Smooth muscle cell (in vitro differentiated cells): ENCODE measurements at regions not wholly inside any gene's neighbourhood (a gene's known extent, or its start where the extent isn't known, plus 50 kb on each side); places are given as distances from the start of the nearest gene placed in this dataset.

ENCODE experiments used
- DNase-seq: peaks from one replicate; lab custom pipeline; 2025; ENCODE audit not compliant: unreplicated experiment; lab: John Stamatoyannopoulos, UW
- H2AFZ ChIP-seq: fragments of 200-600 bp; sonication (generic); 2 replicates; pipeline ENCODE4 v1.6.0; 2016; ENCODE audit warnings: antibody characterized with exemption, low read depth, mild to moderate bottlenecking
- H3F3A ChIP-seq: fragments of 200-600 bp; sonication (generic); 2 replicates; pipeline ENCODE4 v1.6.0; 2017; ENCODE audit warnings: antibody characterized with exemption, low read depth
- H3K27ac ChIP-seq: fragments of 200-600 bp; sonication (generic); 2 replicates; pipeline ENCODE4 v1.5.1; 2016; ENCODE audit warnings: low read depth, mild to moderate bottlenecking
- H3K27me3 ChIP-seq: fragments of 200-600 bp; sonication (generic); 2 replicates; pipeline ENCODE4 v1.6.1; 2016; ENCODE audit warnings: low read depth, mild to moderate bottlenecking
- H3K36me3 ChIP-seq: fragments of 200-600 bp; sonication (generic); 2 replicates; pipeline ENCODE4 v1.5.1; 2016; ENCODE audit warnings: low read depth
- H3K4me1 ChIP-seq: fragments of 200-600 bp; sonication (generic); 2 replicates; pipeline ENCODE4 v1.5.1; 2016; ENCODE audit warnings: low read depth
- H3K4me2 ChIP-seq: fragments of 200-600 bp; sonication (generic); 2 replicates; pipeline ENCODE4 v1.6.0; 2016; ENCODE audit warnings: mild to moderate bottlenecking
- H3K4me3 ChIP-seq: fragments of 200-600 bp; sonication (generic); 2 replicates; pipeline ENCODE4 v1.5.1; 2016; ENCODE audit warnings: mild to moderate bottlenecking
- H3K79me2 ChIP-seq: fragments of 200-600 bp; sonication (generic); 2 replicates; pipeline ENCODE4 v1.6.0; 2016; ENCODE audit warnings: low read depth, mild to moderate bottlenecking
- H3K9ac ChIP-seq: fragments of 200-600 bp; sonication (generic); 2 replicates; pipeline ENCODE4 v1.6.0; 2016; ENCODE audit warnings: low read depth
- H3K9me3 ChIP-seq: fragments of 200-600 bp; sonication (generic); replicated peaks from 2 replicates; pipeline ENCODE4 v1.5.1; 2016; ENCODE audit warnings: low read depth
- H4K20me1 ChIP-seq: fragments of 200-600 bp; sonication (generic); 2 replicates; pipeline ENCODE4 v1.6.0; 2016; ENCODE audit warnings: low read depth
- WGBS: methylation state at CpG from one replicate; pipeline ENCODE4 v1.1.7; 2016; ENCODE audit warnings: low lambda C conversion rate; 5-methylcytosine and 5-hydroxymethylcytosine counted together
- TF ChIP-seq, protein P1 (sequence below): fragments of 200-600 bp; sonication (generic); IDR thresholded peaks from 2 replicates; pipeline ENCODE4 v1.5.1; 2017; ENCODE audit warnings: borderline replicate concordance, mild to moderate bottlenecking, antibody characterized with exemption; ENCODE audit not compliant: insufficient read depth, poor library complexity, severe bottlenecking

GRCh38 chr1:53401813-53402745 lies 57.1 kb upstream of the DMRTB1 start:
- H3K4me3 ChIP-seq: no peak overlapping the region
- H3K27me3 ChIP-seq: peaks cover 3% of the 10 kb centered on the region
- H3K9ac ChIP-seq: no peak overlapping the region
- H3K36me3 ChIP-seq: no peaks in the 10 kb centered on the region
- no peak overlapping the region for H3K4me2 ChIP-seq
- TF ChIP-seq, protein P1, sequence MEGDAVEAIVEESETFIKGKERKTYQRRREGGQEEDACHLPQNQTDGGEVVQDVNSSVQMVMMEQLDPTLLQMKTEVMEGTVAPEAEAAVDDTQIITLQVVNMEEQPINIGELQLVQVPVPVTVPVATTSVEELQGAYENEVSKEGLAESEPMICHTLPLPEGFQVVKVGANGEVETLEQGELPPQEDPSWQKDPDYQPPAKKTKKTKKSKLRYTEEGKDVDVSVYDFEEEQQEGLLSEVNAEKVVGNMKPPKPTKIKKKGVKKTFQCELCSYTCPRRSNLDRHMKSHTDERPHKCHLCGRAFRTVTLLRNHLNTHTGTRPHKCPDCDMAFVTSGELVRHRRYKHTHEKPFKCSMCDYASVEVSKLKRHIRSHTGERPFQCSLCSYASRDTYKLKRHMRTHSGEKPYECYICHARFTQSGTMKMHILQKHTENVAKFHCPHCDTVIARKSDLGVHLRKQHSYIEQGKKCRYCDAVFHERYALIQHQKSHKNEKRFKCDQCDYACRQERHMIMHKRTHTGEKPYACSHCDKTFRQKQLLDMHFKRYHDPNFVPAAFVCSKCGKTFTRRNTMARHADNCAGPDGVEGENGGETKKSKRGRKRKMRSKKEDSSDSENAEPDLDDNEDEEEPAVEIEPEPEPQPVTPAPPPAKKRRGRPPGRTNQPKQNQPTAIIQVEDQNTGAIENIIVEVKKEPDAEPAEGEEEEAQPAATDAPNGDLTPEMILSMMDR: no peak
- H3K4me1 ChIP-seq: no peaks in the 10 kb centered on the region
- no peak overlapping the region for H2AFZ ChIP-seq
- H3K27ac ChIP-seq: no peak overlapping the region
- no peaks in the 10 kb centered on the region for H3K9me3 ChIP-seq
- 92% methylated on average over 11 of the region's 11 CpGs for WGBS
- DNase-seq: no peak
- no peaks in the 10 kb centered on the region for H4K20me1 ChIP-seq
- no peaks in the 10 kb centered on the region for H3K79me2 ChIP-seq
- H3F3A ChIP-seq: no peaks in the 10 kb centered on the region

DNA sequence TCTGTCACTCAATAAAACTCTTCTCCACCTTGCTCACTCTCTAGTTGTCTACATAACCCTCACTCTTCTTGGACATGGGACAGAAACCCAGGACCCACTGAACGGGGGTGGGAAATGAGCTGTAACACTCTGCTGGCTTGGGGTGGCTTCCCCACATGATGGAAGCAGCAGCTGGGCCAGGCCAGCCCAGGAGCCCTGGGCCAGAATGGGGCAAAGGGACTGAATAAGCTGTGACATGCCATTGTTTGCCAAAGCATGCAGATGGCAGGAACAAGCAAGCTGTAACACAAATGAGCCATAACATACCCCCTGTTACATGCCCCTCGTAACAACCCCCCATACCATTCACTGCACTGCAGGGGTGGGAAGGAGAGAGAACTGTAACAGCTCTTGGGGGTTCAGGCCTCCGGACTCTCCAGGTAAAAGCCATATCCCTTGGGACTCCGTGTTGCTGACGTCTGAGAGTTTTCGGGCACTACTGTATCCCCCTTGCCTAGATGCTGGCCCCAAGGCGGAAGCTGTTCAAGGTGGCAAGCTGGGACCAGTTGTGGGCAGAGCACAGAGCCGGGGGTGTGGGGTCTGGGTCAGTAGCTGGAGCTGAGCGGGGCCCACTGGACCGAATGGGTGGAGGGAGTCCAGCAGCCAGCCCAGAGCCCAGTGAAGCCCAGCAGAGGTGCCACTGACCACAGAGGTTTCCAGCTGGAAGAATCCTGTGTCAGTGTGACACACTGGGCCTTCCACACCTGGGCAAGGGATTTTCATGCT lies 56.1 kb upstream of the DMRTB1 start:
- Histone ChIP-seq H3K9me3 (no peaks in the 10 kb centered on the region), H3K79me2 (no peaks in the 10 kb centered on the region), H3F3A (no peaks in the 10 kb centered on the region), H4K20me1 (no peaks in the 10 kb centered on the region), H3K27me3 (peaks cover 3% of the 10 kb centered on the region), H3K36me3 (no peaks in the 10 kb centered on the region), H3K4me2 (no peak overlapping the region), H3K9ac (no peak overlapping the region), H3K4me3 (no peak overlapping the region), H2AFZ (no peak overlapping the region), H3K4me1 (no peaks in the 10 kb centered on the region), H3K27ac (no peak overlapping the region)
- TF ChIP-seq, protein P1: no peak
- DNase-seq: no peak
- WGBS: 94% methylated on average over 10 of the region's 10 CpGs

GRCh38 chr1:53405737-53406136 lies 53.5 kb upstream of the DMRTB1 start:
- Histone ChIP-seq H3K4me1 (no peaks in the 10 kb centered on the region), H3K36me3 (no peaks in the 10 kb centered on the region), H3K4me2 (no peak overlapping the region), H3K27me3 (peaks cover 3% of the 10 kb centered on the region), H4K20me1 (no peaks in the 10 kb centered on the region), H3K9me3 (no peaks in the 10 kb centered on the region), H3F3A (peaks cover 4% of the 10 kb centered on the region), H3K9ac (no peak overlapping the region), H3K27ac (no peak overlapping the region), H3K4me3 (no peak overlapping the region), H2AFZ (no peak overlapping the region), H3K79me2 (no peaks in the 10 kb centered on the region)
- TF ChIP-seq, protein P1: no peak
- WGBS: 95% methylated on average over 7 of the region's 7 CpGs
- no peak for DNase-seq
